ENCODE measurements at regions not wholly inside any gene's neighbourhood (a gene's known extent, or its start where the extent isn't known, plus 50 kb on each side); places are given as distances from the start of the nearest gene placed in this dataset.

DNA sequence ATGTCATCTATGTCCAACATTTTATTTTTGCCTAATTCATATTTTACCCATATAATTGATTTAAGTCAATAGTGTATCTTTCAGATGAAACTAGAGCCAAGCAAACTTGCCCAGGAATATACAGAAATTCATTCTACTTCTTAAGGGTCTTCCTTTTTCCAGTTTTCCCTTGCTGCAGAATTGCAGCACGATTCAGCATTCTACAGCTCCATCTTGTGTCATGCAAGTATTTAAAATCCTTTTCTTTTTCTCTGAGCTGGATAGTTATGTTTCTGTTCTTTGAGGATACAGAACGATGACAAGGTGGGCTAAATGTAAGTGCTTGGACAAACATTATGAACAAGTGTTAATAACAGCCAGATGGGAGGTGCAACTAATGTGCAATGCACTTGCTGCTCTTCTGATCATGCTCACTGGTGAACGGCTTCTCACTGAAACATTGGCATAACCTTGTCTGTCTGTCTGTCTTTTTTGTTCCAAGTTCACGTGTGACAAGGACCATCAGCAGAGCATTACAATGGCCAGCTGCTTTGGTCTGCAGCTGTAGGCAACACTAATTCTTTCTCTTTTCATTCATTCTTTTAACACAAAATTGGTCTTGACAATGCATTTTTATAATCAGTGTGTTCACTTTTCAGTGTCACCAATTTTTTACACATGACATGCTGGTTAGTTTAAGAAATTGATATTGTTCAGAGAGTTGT lies 1821.7 kb downstream of the ARAP2 start:
- H3K27ac ChIP-seq (ENCODE audit: insufficient read length, low read depth, low read length): no peak overlapping the region
- no peak overlapping the region for H3K23ac ChIP-seq (ENCODE audit: insufficient read length, low read depth, low read length)
- no peak overlapping the region for H3K4me2 ChIP-seq (ENCODE audit: insufficient read depth, insufficient read length, low read length)
- no peak for DNase-seq
- no peaks in the 10 kb centered on the region; the same call in 1 of the 2 replicates for H3K4me1 ChIP-seq (ENCODE audit: insufficient read depth, low read length)
- no peaks in the 10 kb centered on the region for H3K23me2 ChIP-seq (ENCODE audit: insufficient read length, low read depth, low read length, poor library complexity, severe bottlenecking)
- no peak overlapping the region for H4K91ac ChIP-seq (ENCODE audit: insufficient read length, low read depth, low read length)
- H3K14ac ChIP-seq (ENCODE audit: insufficient read depth, low read length): no peak overlapping the region
- no peak overlapping the region for H2AK5ac ChIP-seq (ENCODE audit: insufficient read length, low read length)
- H3K36me3 Mint-ChIP-seq (ENCODE audit: insufficient read depth in 1 of 3, low read depth in 3 of 3): no peaks in the 10 kb centered on the region
- no peaks in the 10 kb centered on the region for H4K20me1 ChIP-seq (ENCODE audit: control insufficient read depth, insufficient read depth, insufficient read length)
- H3K4me1 Mint-ChIP-seq: peaks cover 3 to 8% of the 10 kb centered on the region in 2 experiments; a peak in 2 of 4 replicates
- no peaks in the 10 kb centered on the region for H3K79me2 ChIP-seq (ENCODE audit: insufficient read depth, low read length)
- no peak overlapping the region for H3K56ac ChIP-seq (ENCODE audit: insufficient read length, low read depth, low read length)
- no peak overlapping the region for H4K5ac ChIP-seq (ENCODE audit: insufficient read length, low read depth, low read length)
- H3K18ac ChIP-seq (ENCODE audit: insufficient read length, low read depth, low read length): no peak overlapping the region
- no peak overlapping the region for H2BK120ac ChIP-seq (ENCODE audit: low read depth, low read length, poor library complexity, severe bottlenecking)
- H2BK20ac ChIP-seq (ENCODE audit: low read depth, low read length, poor library complexity, severe bottlenecking): no peak overlapping the region
- H3K9ac ChIP-seq (ENCODE audit: extremely low read depth, insufficient read length, low read length): no peak overlapping the region
- H4K8ac ChIP-seq (replicated peaks; ENCODE audit: insufficient read length, low read depth, low read length): no peak overlapping the region
- no peak overlapping the region for H2BK15ac ChIP-seq (ENCODE audit: low read depth, low read length)
- no peaks in the 10 kb centered on the region for H3K9me3 Mint-ChIP-seq
- H2AFZ ChIP-seq (ENCODE audit: low read length): no peak overlapping the region
- no peak overlapping the region for H2BK12ac ChIP-seq (ENCODE audit: insufficient read length, low read depth, low read length)
- H3K79me1 ChIP-seq (ENCODE audit: insufficient read depth, low read depth, low read length, poor library complexity, severe bottlenecking): no peaks in the 10 kb centered on the region
- no peak overlapping the region for H3K4ac ChIP-seq (ENCODE audit: low read depth, low read length)
- WGBS (ENCODE audit: extremely low coverage, insufficient read length, low lambda C conversion rate): no CpG with 5 or more reads among the region's 4 CpGs
- no peaks in the 10 kb centered on the region for H3K9me3 ChIP-seq (ENCODE audit: control insufficient read depth, low read depth, low read length)
- H3K27ac Mint-ChIP-seq: no peak overlapping the region
- no peaks in the 10 kb centered on the region for H3K27me3 ChIP-seq (ENCODE audit: insufficient read depth, low read length)
- no peak overlapping the region for H3K4me3 Mint-ChIP-seq
- no peak overlapping the region for H2BK5ac ChIP-seq (ENCODE audit: insufficient read length, low read length)
- H3K27me3 Mint-ChIP-seq (ENCODE audit: low read depth): no peaks in the 10 kb centered on the region
- TF ChIP-seq, protein P1, sequence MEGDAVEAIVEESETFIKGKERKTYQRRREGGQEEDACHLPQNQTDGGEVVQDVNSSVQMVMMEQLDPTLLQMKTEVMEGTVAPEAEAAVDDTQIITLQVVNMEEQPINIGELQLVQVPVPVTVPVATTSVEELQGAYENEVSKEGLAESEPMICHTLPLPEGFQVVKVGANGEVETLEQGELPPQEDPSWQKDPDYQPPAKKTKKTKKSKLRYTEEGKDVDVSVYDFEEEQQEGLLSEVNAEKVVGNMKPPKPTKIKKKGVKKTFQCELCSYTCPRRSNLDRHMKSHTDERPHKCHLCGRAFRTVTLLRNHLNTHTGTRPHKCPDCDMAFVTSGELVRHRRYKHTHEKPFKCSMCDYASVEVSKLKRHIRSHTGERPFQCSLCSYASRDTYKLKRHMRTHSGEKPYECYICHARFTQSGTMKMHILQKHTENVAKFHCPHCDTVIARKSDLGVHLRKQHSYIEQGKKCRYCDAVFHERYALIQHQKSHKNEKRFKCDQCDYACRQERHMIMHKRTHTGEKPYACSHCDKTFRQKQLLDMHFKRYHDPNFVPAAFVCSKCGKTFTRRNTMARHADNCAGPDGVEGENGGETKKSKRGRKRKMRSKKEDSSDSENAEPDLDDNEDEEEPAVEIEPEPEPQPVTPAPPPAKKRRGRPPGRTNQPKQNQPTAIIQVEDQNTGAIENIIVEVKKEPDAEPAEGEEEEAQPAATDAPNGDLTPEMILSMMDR (conservative IDR thresholded peaks at IDR 0.05): no peak
- no peak overlapping the region for H3T11ph ChIP-seq (ENCODE audit: low read length)

All from H9 (cell line).